HCT116 (cell line): ENCODE measurements at regions not wholly inside any gene's neighbourhood (a gene's known extent, or its start where the extent isn't known, plus 50 kb on each side); places are given as distances from the start of the nearest gene placed in this dataset.

Source experiments
- ATAC-seq: fragments of 200-7000 bp; cut with Tn5 transposase; 2 replicates; pipeline ENCODE4 v1.9.1; 2020; ENCODE audit warnings: mild to moderate bottlenecking, moderate library complexity
- BruUV-seq: library from RNA; stranded (reverse); fragments of 400-500 nt; replicated peaks from 2 replicates; lab custom pipeline; 2021; lab: Mats Ljungman, UMichigan
- CTCF ChIA-PET: fragments of 300-600 bp; sonication (Branson Sonifier 250); formaldehyde crosslinking; loops from one replicate; lab custom pipeline; 2021; ENCODE audit warnings: antibody characterized with exemption; lab: Charles Lee
- POLR2A ChIA-PET: fragments of 300-600, 350-600 bp; sonication (Branson Sonifier 250); formaldehyde crosslinking; loops from one replicate; lab custom pipeline; 2021; ENCODE audit warnings: antibody characterized with exemption; lab: Charles Lee
- RAD21 ChIA-PET, 2 experiments: fragments of 300-600 bp; sonication (Branson Sonifier 250); formaldehyde crosslinking; loops; one replicate each; lab custom pipeline; 2023; ENCODE audit warnings: low total read pairs in 2 of 2; ENCODE audit not compliant: uncharacterized antibody in 2 of 2, unreplicated experiment in 2 of 2, low non-redundant PET in 1 of 2; lab: Charles Lee
- DNase-seq: peaks from one replicate; pipeline ENCODE4 v3.0.0-alpha.2; 2010; ENCODE audit warnings: low read depth, low spot score
- H2AFZ ChIP-seq: fragments of 200-600 bp; shearing (Covaris generic), sonication (generic); 2 replicates; pipeline ENCODE4 v1.6.1; 2017; ENCODE audit warnings: low read depth, mixed run types, mixed read lengths, antibody characterized with exemption, low read length; ENCODE audit not compliant: poor library complexity, severe bottlenecking
- H3K27ac ChIP-seq: 2 replicates; pipeline ENCODE4 v1.5.1; 2012; ENCODE audit warnings: low read depth, low read length
- H3K27me3 ChIP-seq: fragments of 200-600 bp; sonication (generic); 2 replicates; pipeline ENCODE4 v1.6.1; 2016; ENCODE audit warnings: mixed run types, low read length, mixed read lengths; ENCODE audit not compliant: insufficient read depth
- H3K36me3 ChIP-seq, 2 experiments: fragments of 200-500 bp in 1 of 2; fragments of 200-600 bp in 1 of 2; sonication (Bioruptor generic) in 1 of 2; sonication (generic) in 1 of 2; 2 replicates each; pipeline versions ENCODE4 v1.5.1 to v1.6.1; 2014 to 2016; ENCODE audit warnings: low read length in 2 of 2, inconsistent platforms in 1 of 2, mixed read lengths in 1 of 2, mixed run types in 1 of 2; ENCODE audit not compliant: insufficient read depth in 2 of 2, control insufficient read depth in 1 of 2
- H3K4me1 ChIP-seq, 2 experiments: fragments of 200-600 bp in 1 of 2; sonication (generic) in 1 of 2; 2 replicates each; pipeline versions ENCODE4 v1.5.1 to v1.6.1; 2012 to 2017; ENCODE audit warnings: low read length in 2 of 2, inconsistent platforms in 1 of 2, mild to moderate bottlenecking in 1 of 2, mixed read lengths in 1 of 2, mixed run types in 1 of 2, moderate library complexity in 1 of 2; ENCODE audit not compliant: insufficient read depth in 2 of 2, control insufficient read depth in 1 of 2
- H3K4me2 ChIP-seq: fragments of 200-600 bp; sonication (generic); 2 replicates; pipeline ENCODE4 v1.6.1; 2017; ENCODE audit warnings: mixed run types, low read length, mixed read lengths
- H3K4me3 ChIP-seq, 2 experiments: fragments of 200-600 bp in 1 of 2; sonication (generic) in 1 of 2; replicated peaks in 1 of 2; 2 replicates each; pipeline ENCODE4 v1.5.1; 2011 to 2016; ENCODE audit warnings: low read length in 2 of 2, control low read depth in 1 of 2, low read depth in 1 of 2, mild to moderate bottlenecking in 1 of 2, mixed read lengths in 1 of 2, mixed run types in 1 of 2
- H3K79me2 ChIP-seq: fragments of 200-600 bp; sonication (generic); 2 replicates; pipeline ENCODE4 v1.6.1; 2017; ENCODE audit warnings: mild to moderate bottlenecking, mixed run types, low read length, moderate library complexity, mixed read lengths; ENCODE audit not compliant: insufficient read depth
- H3K9ac ChIP-seq: fragments of 200-600 bp; sonication (generic); 2 replicates; pipeline ENCODE4 v1.6.1; 2016; ENCODE audit warnings: low read length, mixed read lengths
- H3K9me2 ChIP-seq: fragments of 200-600 bp; sonication (generic), shearing (Covaris generic); 2 replicates; pipeline ENCODE4 v1.6.1; 2017; ENCODE audit warnings: mixed run types, mild to moderate bottlenecking, moderate library complexity; ENCODE audit not compliant: insufficient read depth
- H3K9me3 ChIP-seq, 2 experiments: fragments of 200-500 bp in 1 of 2; fragments of 200-600 bp in 1 of 2; sonication (Bioruptor generic) in 1 of 2; sonication (generic) in 1 of 2; 2 replicates each; pipeline ENCODE4 v1.6.1; 2014 to 2017; ENCODE audit warnings: low read length in 2 of 2, mixed read lengths in 2 of 2, inconsistent platforms in 1 of 2, low read depth in 1 of 2, mild to moderate bottlenecking in 1 of 2, mixed run types in 1 of 2, moderate library complexity in 1 of 2; ENCODE audit not compliant: control insufficient read depth in 1 of 2, insufficient read depth in 1 of 2
- H4K20me1 ChIP-seq: fragments of 200-600 bp; sonication (generic), shearing (Covaris generic); 2 replicates; pipeline ENCODE4 v1.6.1; 2017; ENCODE audit warnings: mixed run types, mild to moderate bottlenecking, moderate library complexity; ENCODE audit not compliant: insufficient read depth
- CTCF ChIP-seq, 3 experiments: fragments of 200-600 bp in 1 of 3; sonication (generic) in 1 of 3; IDR thresholded peaks in 2 of 3; conservative IDR thresholded peaks in 1 of 3; 2 replicates each; pipeline ENCODE4 v1.5.1; 2012 to 2017; ENCODE audit warnings: low read depth in 2 of 3, low read length in 2 of 3, antibody characterized with exemption in 1 of 3, borderline replicate concordance in 1 of 3, control low read depth in 1 of 3, mild to moderate bottlenecking in 1 of 3, mixed read lengths in 1 of 3, mixed run types in 1 of 3, moderate library complexity in 1 of 3; ENCODE audit not compliant: insufficient read depth in 1 of 3
- ELF1 ChIP-seq: IDR thresholded peaks from 2 replicates; pipeline ENCODE4 v1.6.1; 2012; ENCODE audit warnings: low read depth, borderline replicate concordance
- RAD21 ChIP-seq: IDR thresholded peaks from 2 replicates; pipeline ENCODE4 v1.6.1; 2012; ENCODE audit warnings: low read depth, mild to moderate bottlenecking
- SIN3A ChIP-seq: IDR thresholded peaks from 2 replicates; pipeline ENCODE4 v1.6.1; 2012; ENCODE audit warnings: low read depth
- SRF ChIP-seq: IDR thresholded peaks from 2 replicates; pipeline ENCODE4 v1.6.1; 2012; ENCODE audit warnings: low read depth
- TCF7L2 ChIP-seq: IDR thresholded peaks from 2 replicates; pipeline ENCODE4 v1.7.0; 2011; ENCODE audit warnings: borderline replicate concordance, inconsistent platforms; ENCODE audit not compliant: insufficient read depth, insufficient read length; ENCODE audit errors: extremely low read depth
- intact Hi-C: fragments of 100-400 bp; cut with micrococcal nuclease; formaldehyde crosslinking; loops from 2 replicates; pipeline ENCODE4 v1.10.0; 2022

GRCh38 chr12:85424581-85425348 is 144.7 kb downstream of the ALX1 start:
- BruUV-seq = no TSS peak
- no peaks in the 10 kb centered on the region for H3K9me2 ChIP-seq
- DNase-seq = peak; percentile 21
- H3K27ac ChIP-seq = no peak overlapping the region
- no peaks in the 10 kb centered on the region for H3K27me3 ChIP-seq
- peak overlapping the region; percentile 79 for H2AFZ ChIP-seq
- ChIA-PET RAD21 (no interaction called here), CTCF (interaction anchor here (0.7 to 2.1 kb wide), 14 partner anchors 9 to 527 kb away, joined by 3 to 14 read pairs (median 4); no protein-coding TSS in a partner anchor), POLR2A (no interaction called here)
- H3K36me3 ChIP-seq = no peaks in the 10 kb centered on the region
- no peak overlapping the region for H3K4me3 ChIP-seq
- H3K9me3 ChIP-seq = no peaks in the 10 kb centered on the region
- TF ChIP-seq RAD21 = peak; percentile 58
- peak; percentile 36 to 66 (median 47); a peak in 5 of 6 replicates for TF ChIP-seq CTCF (IDR thresholded peaks at IDR 0.05 in 2 of 3, conservative IDR thresholded peaks at IDR 0.05 in 1 of 3; ENCODE audit: borderline replicate concordance in 1 of 3, insufficient read depth in 1 of 3, low read depth in 2 of 3, low read length in 2 of 3)
- no peak for TF ChIP-seq SIN3A
- H3K79me2 ChIP-seq = no peaks in the 10 kb centered on the region
- H3K4me1 ChIP-seq = no peaks in the 10 kb centered on the region
- H3K4me2 ChIP-seq = no peak overlapping the region
- no peak overlapping the region for H3K9ac ChIP-seq
- ATAC-seq = peak; percentile 49; the same call in 1 of the 2 replicates
- intact Hi-C loops = no loop called here
- H4K20me1 ChIP-seq = no peaks in the 10 kb centered on the region

GRCh38 chr12:85425349-85425612 is 145.3 kb downstream of the ALX1 start:
- no peak overlapping the region for H3K4me3 ChIP-seq
- no peaks in the 10 kb centered on the region for H3K9me3 ChIP-seq
- intact Hi-C loops = no loop called here
- ATAC-seq (no peak), DNase-seq (no peak)
- H3K4me1 ChIP-seq = no peaks in the 10 kb centered on the region
- H3K9ac ChIP-seq = no peak overlapping the region
- POLR2A ChIA-PET = interaction anchor here (0.6 kb wide), 1 partner anchor 41 kb away, joined by 3 read pairs; no protein-coding TSS in a partner anchor
- no peaks in the 10 kb centered on the region for H3K36me3 ChIP-seq
- no peaks in the 10 kb centered on the region for H3K79me2 ChIP-seq
- CTCF ChIA-PET = interaction anchor here (0.7 to 2.1 kb wide), 13 partner anchors 9 to 526 kb away, joined by 3 to 14 read pairs (median 5); no protein-coding TSS in a partner anchor
- H2AFZ ChIP-seq = peak overlapping the region; percentile 79
- no peaks in the 10 kb centered on the region for H4K20me1 ChIP-seq
- no peak overlapping the region for H3K27ac ChIP-seq
- H3K27me3 ChIP-seq = no peaks in the 10 kb centered on the region
- RAD21 ChIA-PET = no interaction called here
- TF ChIP-seq SRF (no peak), ELF1 (no peak), RAD21 (no peak), TCF7L2 (no peak)
- H3K4me2 ChIP-seq = no peak overlapping the region
- no TSS peak for BruUV-seq
- no peaks in the 10 kb centered on the region for H3K9me2 ChIP-seq
